ENCODE measurements at regions not wholly inside any gene's neighbourhood (a gene's known extent, or its start where the extent isn't known, plus 50 kb on each side); places are given as distances from the start of the nearest gene placed in this dataset.
"Not testable (repeated sequence)": the region's sequence is repeated elsewhere in the genome, so short reads cannot be mapped to it uniquely, and the experiment has no call there.

- H3K56ac ChIP-seq (ENCODE audit: insufficient read length, low read depth, low read length); H3K27me3 Mint-ChIP-seq (ENCODE audit: low read depth); H3K27ac ChIP-seq (ENCODE audit: insufficient read length, low read depth, low read length); H4K8ac ChIP-seq (replicated peaks; ENCODE audit: insufficient read length, low read depth, low read length); H2BK5ac ChIP-seq (ENCODE audit: insufficient read length, low read length); H2AFZ ChIP-seq (ENCODE audit: low read length); H3K79me2 ChIP-seq (ENCODE audit: insufficient read depth, low read length); H2BK12ac ChIP-seq (ENCODE audit: insufficient read length, low read depth, low read length); H3K9ac ChIP-seq (ENCODE audit: extremely low read depth, insufficient read length, low read length); H3K4me2 ChIP-seq (ENCODE audit: insufficient read depth, insufficient read length, low read length); H3K23me2 ChIP-seq (ENCODE audit: insufficient read length, low read depth, low read length, poor library complexity, severe bottlenecking); H3K18ac ChIP-seq (ENCODE audit: insufficient read length, low read depth, low read length); DNase-seq; H2BK20ac ChIP-seq (ENCODE audit: low read depth, low read length, poor library complexity, severe bottlenecking); H3K4me1 Mint-ChIP-seq; H3K27ac Mint-ChIP-seq; H3K14ac ChIP-seq (ENCODE audit: insufficient read depth, low read length); H3K27me3 ChIP-seq (ENCODE audit: insufficient read depth, low read length); H2BK120ac ChIP-seq (ENCODE audit: low read depth, low read length, poor library complexity, severe bottlenecking); H4K5ac ChIP-seq (ENCODE audit: insufficient read length, low read depth, low read length); H3K4me3 Mint-ChIP-seq; H3T11ph ChIP-seq (ENCODE audit: low read length); H3K4ac ChIP-seq (ENCODE audit: low read depth, low read length); H3K23ac ChIP-seq (ENCODE audit: insufficient read length, low read depth, low read length); H3K79me1 ChIP-seq (ENCODE audit: insufficient read depth, low read depth, low read length, poor library complexity, severe bottlenecking); H4K91ac ChIP-seq (ENCODE audit: insufficient read length, low read depth, low read length); H2AK5ac ChIP-seq (ENCODE audit: insufficient read length, low read length); H4K20me1 ChIP-seq (ENCODE audit: control insufficient read depth, insufficient read depth, insufficient read length); H3K4me1 ChIP-seq (ENCODE audit: insufficient read depth, low read length); H2BK15ac ChIP-seq (ENCODE audit: low read depth, low read length): not testable (repeated sequence)
- Mint-ChIP-seq H3K9me3 (peaks cover 90 to 93% of the 10 kb centered on the region in 2 experiments), H3K36me3 (ENCODE audit: insufficient read depth in 1 of 3, low read depth in 3 of 3) (peaks cover 12 to 66% (median 42%) of the 10 kb centered on the region in 3 experiments; a peak in 6 of 7 replicates)
- H3K9me3 ChIP-seq (ENCODE audit: control insufficient read depth, low read depth, low read length): peaks cover 88% of the 10 kb centered on the region
- no CpG with 5 or more reads among the region's 2 CpGs for WGBS (ENCODE audit: extremely low coverage, insufficient read length, low lambda C conversion rate)
Observed at GRCh38 chr21:13883641-13884395, 274.2 kb downstream of the POTED start.

DNA sequence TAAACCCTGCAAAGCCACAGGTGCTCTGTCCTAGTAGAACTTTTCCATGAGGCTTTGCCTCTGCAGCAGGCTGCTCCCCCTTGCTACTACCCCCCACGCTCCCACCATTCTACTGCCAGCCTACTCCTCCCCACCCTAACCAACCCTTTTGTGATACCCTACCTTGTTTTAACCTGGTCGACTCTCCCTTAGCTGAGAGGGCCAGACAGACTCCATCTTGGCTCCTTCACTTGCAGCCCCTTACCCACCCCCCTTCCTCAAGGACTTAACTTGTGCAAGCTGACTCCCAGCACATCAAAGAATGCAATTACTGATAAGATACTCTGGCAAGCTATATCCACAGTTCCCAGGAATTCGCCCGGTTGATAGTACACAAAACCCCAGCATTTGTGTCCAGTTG, 267.9 kb downstream of the POTED start:
- not testable (repeated sequence) for H2AFZ ChIP-seq (ENCODE audit: low read length); H3K14ac ChIP-seq (ENCODE audit: insufficient read depth, low read length); H2BK20ac ChIP-seq (ENCODE audit: low read depth, low read length, poor library complexity, severe bottlenecking); H4K20me1 ChIP-seq (ENCODE audit: control insufficient read depth, insufficient read depth, insufficient read length); H3K4me1 ChIP-seq (ENCODE audit: insufficient read depth, low read length); H3T11ph ChIP-seq (ENCODE audit: low read length); H3K79me2 ChIP-seq (ENCODE audit: insufficient read depth, low read length); H3K4me3 Mint-ChIP-seq; H2AK5ac ChIP-seq (ENCODE audit: insufficient read length, low read length); H2BK5ac ChIP-seq (ENCODE audit: insufficient read length, low read length); DNase-seq; H2BK120ac ChIP-seq (ENCODE audit: low read depth, low read length, poor library complexity, severe bottlenecking); H3K27me3 Mint-ChIP-seq (ENCODE audit: low read depth); H3K56ac ChIP-seq (ENCODE audit: insufficient read length, low read depth, low read length); H4K91ac ChIP-seq (ENCODE audit: insufficient read length, low read depth, low read length); H3K23ac ChIP-seq (ENCODE audit: insufficient read length, low read depth, low read length); H3K9ac ChIP-seq (ENCODE audit: extremely low read depth, insufficient read length, low read length); H3K4ac ChIP-seq (ENCODE audit: low read depth, low read length); H3K4me1 Mint-ChIP-seq; H4K8ac ChIP-seq (replicated peaks; ENCODE audit: insufficient read length, low read depth, low read length); H3K79me1 ChIP-seq (ENCODE audit: insufficient read depth, low read depth, low read length, poor library complexity, severe bottlenecking); H3K27ac ChIP-seq (ENCODE audit: insufficient read length, low read depth, low read length); H3K4me2 ChIP-seq (ENCODE audit: insufficient read depth, insufficient read length, low read length); H3K27me3 ChIP-seq (ENCODE audit: insufficient read depth, low read length); H3K23me2 ChIP-seq (ENCODE audit: insufficient read length, low read depth, low read length, poor library complexity, severe bottlenecking); H4K5ac ChIP-seq (ENCODE audit: insufficient read length, low read depth, low read length); H3K27ac Mint-ChIP-seq; H2BK12ac ChIP-seq (ENCODE audit: insufficient read length, low read depth, low read length); H3K18ac ChIP-seq (ENCODE audit: insufficient read length, low read depth, low read length); H2BK15ac ChIP-seq (ENCODE audit: low read depth, low read length)
- peaks cover 32 to 62% (median 44%) of the 10 kb centered on the region in 3 experiments for H3K36me3 Mint-ChIP-seq (ENCODE audit: insufficient read depth in 1 of 3, low read depth in 3 of 3)
- H3K9me3 Mint-ChIP-seq: peaks cover 92% of the 10 kb centered on the region in 2 experiments
- no CpG with 5 or more reads among the region's 4 CpGs for WGBS (ENCODE audit: extremely low coverage, insufficient read length, low lambda C conversion rate)
- peaks cover 84% of the 10 kb centered on the region for H3K9me3 ChIP-seq (ENCODE audit: control insufficient read depth, low read depth, low read length)

All from H9 (cell line).